ENCODE measurements at regions not wholly inside any gene's neighbourhood (a gene's known extent, or its start where the extent isn't known, plus 50 kb on each side); places are given as distances from the start of the nearest gene placed in this dataset.

DNA sequence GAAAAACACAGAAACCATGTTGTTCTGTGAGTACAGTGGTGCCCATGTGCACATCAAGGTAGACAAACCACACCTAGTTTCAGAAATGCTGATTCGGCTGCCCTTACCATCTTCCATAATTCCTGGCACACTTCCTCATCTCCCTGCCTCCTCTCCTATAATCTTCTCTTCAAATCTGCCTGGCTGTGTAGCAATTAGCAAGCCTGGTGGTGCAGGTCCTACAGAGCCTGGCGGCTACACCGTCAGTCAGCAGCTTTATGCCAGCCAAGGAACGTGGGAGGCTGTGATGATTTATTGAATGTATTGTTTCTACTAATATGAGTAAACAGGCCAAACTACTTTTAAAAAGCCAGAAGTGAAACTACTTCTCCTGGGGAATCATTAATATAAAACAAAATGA, 106.8 kb downstream of the SEMA6D start:
- no peak for TF ChIP-seq EZH2 (IDR thresholded peaks at IDR 0.05)
- no peak for TF ChIP-seq POLR2AphosphoS5 (IDR thresholded peaks at IDR 0.05; ENCODE audit: borderline replicate concordance, low read depth, low read length)
- TF ChIP-seq FOXP2 (optimal IDR thresholded peaks at IDR 0.05; ENCODE audit: control extremely low read depth, extremely low read length, insufficient read depth): no peak
